HCT116 (cell line): ENCODE measurements at regions not wholly inside any gene's neighbourhood (a gene's known extent, or its start where the extent isn't known, plus 50 kb on each side); places are given as distances from the start of the nearest gene placed in this dataset.

Source experiments
- ATAC-seq: fragments of 200-7000 bp; cut with Tn5 transposase; 2 replicates; pipeline ENCODE4 v1.9.1; 2020; ENCODE audit warnings: mild to moderate bottlenecking, moderate library complexity
- BruUV-seq: library from RNA; stranded (reverse); fragments of 400-500 nt; replicated peaks from 2 replicates; lab custom pipeline; 2021; lab: Mats Ljungman, UMichigan
- CTCF ChIA-PET: fragments of 300-600 bp; sonication (Branson Sonifier 250); formaldehyde crosslinking; loops from one replicate; lab custom pipeline; 2021; ENCODE audit warnings: antibody characterized with exemption; lab: Charles Lee
- POLR2A ChIA-PET: fragments of 300-600, 350-600 bp; sonication (Branson Sonifier 250); formaldehyde crosslinking; loops from one replicate; lab custom pipeline; 2021; ENCODE audit warnings: antibody characterized with exemption; lab: Charles Lee
- RAD21 ChIA-PET, 2 experiments: fragments of 300-600 bp; sonication (Branson Sonifier 250); formaldehyde crosslinking; loops; one replicate each; lab custom pipeline; 2023; ENCODE audit warnings: low total read pairs in 2 of 2; ENCODE audit not compliant: uncharacterized antibody in 2 of 2, unreplicated experiment in 2 of 2, low non-redundant PET in 1 of 2; lab: Charles Lee
- DNase-seq: peaks from one replicate; pipeline ENCODE4 v3.0.0-alpha.2; 2010; ENCODE audit warnings: low read depth, low spot score
- H2AFZ ChIP-seq: fragments of 200-600 bp; shearing (Covaris generic), sonication (generic); 2 replicates; pipeline ENCODE4 v1.6.1; 2017; ENCODE audit warnings: low read depth, mixed run types, mixed read lengths, antibody characterized with exemption, low read length; ENCODE audit not compliant: poor library complexity, severe bottlenecking
- H3K27ac ChIP-seq: 2 replicates; pipeline ENCODE4 v1.5.1; 2012; ENCODE audit warnings: low read depth, low read length
- H3K27me3 ChIP-seq: fragments of 200-600 bp; sonication (generic); 2 replicates; pipeline ENCODE4 v1.6.1; 2016; ENCODE audit warnings: mixed run types, low read length, mixed read lengths; ENCODE audit not compliant: insufficient read depth
- H3K36me3 ChIP-seq, 2 experiments: fragments of 200-500 bp in 1 of 2; fragments of 200-600 bp in 1 of 2; sonication (Bioruptor generic) in 1 of 2; sonication (generic) in 1 of 2; 2 replicates each; pipeline versions ENCODE4 v1.5.1 to v1.6.1; 2014 to 2016; ENCODE audit warnings: low read length in 2 of 2, inconsistent platforms in 1 of 2, mixed read lengths in 1 of 2, mixed run types in 1 of 2; ENCODE audit not compliant: insufficient read depth in 2 of 2, control insufficient read depth in 1 of 2
- H3K4me1 ChIP-seq, 2 experiments: fragments of 200-600 bp in 1 of 2; sonication (generic) in 1 of 2; 2 replicates each; pipeline versions ENCODE4 v1.5.1 to v1.6.1; 2012 to 2017; ENCODE audit warnings: low read length in 2 of 2, inconsistent platforms in 1 of 2, mild to moderate bottlenecking in 1 of 2, mixed read lengths in 1 of 2, mixed run types in 1 of 2, moderate library complexity in 1 of 2; ENCODE audit not compliant: insufficient read depth in 2 of 2, control insufficient read depth in 1 of 2
- H3K4me2 ChIP-seq: fragments of 200-600 bp; sonication (generic); 2 replicates; pipeline ENCODE4 v1.6.1; 2017; ENCODE audit warnings: mixed run types, low read length, mixed read lengths
- H3K4me3 ChIP-seq, 2 experiments: fragments of 200-600 bp in 1 of 2; sonication (generic) in 1 of 2; replicated peaks in 1 of 2; 2 replicates each; pipeline ENCODE4 v1.5.1; 2011 to 2016; ENCODE audit warnings: low read length in 2 of 2, control low read depth in 1 of 2, low read depth in 1 of 2, mild to moderate bottlenecking in 1 of 2, mixed read lengths in 1 of 2, mixed run types in 1 of 2
- H3K79me2 ChIP-seq: fragments of 200-600 bp; sonication (generic); 2 replicates; pipeline ENCODE4 v1.6.1; 2017; ENCODE audit warnings: mild to moderate bottlenecking, mixed run types, low read length, moderate library complexity, mixed read lengths; ENCODE audit not compliant: insufficient read depth
- H3K9ac ChIP-seq: fragments of 200-600 bp; sonication (generic); 2 replicates; pipeline ENCODE4 v1.6.1; 2016; ENCODE audit warnings: low read length, mixed read lengths
- H3K9me2 ChIP-seq: fragments of 200-600 bp; sonication (generic), shearing (Covaris generic); 2 replicates; pipeline ENCODE4 v1.6.1; 2017; ENCODE audit warnings: mixed run types, mild to moderate bottlenecking, moderate library complexity; ENCODE audit not compliant: insufficient read depth
- H3K9me3 ChIP-seq, 2 experiments: fragments of 200-500 bp in 1 of 2; fragments of 200-600 bp in 1 of 2; sonication (Bioruptor generic) in 1 of 2; sonication (generic) in 1 of 2; 2 replicates each; pipeline ENCODE4 v1.6.1; 2014 to 2017; ENCODE audit warnings: low read length in 2 of 2, mixed read lengths in 2 of 2, inconsistent platforms in 1 of 2, low read depth in 1 of 2, mild to moderate bottlenecking in 1 of 2, mixed run types in 1 of 2, moderate library complexity in 1 of 2; ENCODE audit not compliant: control insufficient read depth in 1 of 2, insufficient read depth in 1 of 2
- H4K20me1 ChIP-seq: fragments of 200-600 bp; sonication (generic), shearing (Covaris generic); 2 replicates; pipeline ENCODE4 v1.6.1; 2017; ENCODE audit warnings: mixed run types, mild to moderate bottlenecking, moderate library complexity; ENCODE audit not compliant: insufficient read depth
- CEBPB ChIP-seq: IDR thresholded peaks from 2 replicates; pipeline ENCODE4 v1.6.1; 2012; ENCODE audit warnings: low read depth
- CTCF ChIP-seq, 3 experiments: fragments of 200-600 bp in 1 of 3; sonication (generic) in 1 of 3; IDR thresholded peaks in 2 of 3; conservative IDR thresholded peaks in 1 of 3; 2 replicates each; pipeline ENCODE4 v1.5.1; 2012 to 2017; ENCODE audit warnings: low read depth in 2 of 3, low read length in 2 of 3, antibody characterized with exemption in 1 of 3, borderline replicate concordance in 1 of 3, control low read depth in 1 of 3, mild to moderate bottlenecking in 1 of 3, mixed read lengths in 1 of 3, mixed run types in 1 of 3, moderate library complexity in 1 of 3; ENCODE audit not compliant: insufficient read depth in 1 of 3
- ELF1 ChIP-seq: IDR thresholded peaks from 2 replicates; pipeline ENCODE4 v1.6.1; 2012; ENCODE audit warnings: low read depth, borderline replicate concordance
- EZH2 ChIP-seq: fragments of 200-600 bp; sonication (generic); IDR thresholded peaks from 2 replicates; pipeline ENCODE4 v1.6.1; 2017; ENCODE audit warnings: antibody characterized with exemption, mixed run types
- EZH2phosphoT487 ChIP-seq: fragments of 200-600 bp; IDR thresholded peaks from 2 replicates; pipeline ENCODE4 v1.6.1; 2018; ENCODE audit warnings: antibody characterized with exemption, borderline replicate concordance
- FOSL1 ChIP-seq: IDR thresholded peaks from 2 replicates; pipeline ENCODE4 v1.6.1; 2012; ENCODE audit warnings: low read depth
- JUND ChIP-seq: IDR thresholded peaks from 2 replicates; pipeline ENCODE4 v1.6.1; 2012
- RAD21 ChIP-seq: IDR thresholded peaks from 2 replicates; pipeline ENCODE4 v1.6.1; 2012; ENCODE audit warnings: low read depth, mild to moderate bottlenecking
- SP1 ChIP-seq: IDR thresholded peaks from 2 replicates; pipeline ENCODE4 v1.6.1; 2012; ENCODE audit warnings: low read depth
- SRF ChIP-seq: IDR thresholded peaks from 2 replicates; pipeline ENCODE4 v1.6.1; 2012; ENCODE audit warnings: low read depth
- TCF7L2 ChIP-seq: IDR thresholded peaks from 2 replicates; pipeline ENCODE4 v1.7.0; 2011; ENCODE audit warnings: borderline replicate concordance, inconsistent platforms; ENCODE audit not compliant: insufficient read depth, insufficient read length; ENCODE audit errors: extremely low read depth
- YY1 ChIP-seq: IDR thresholded peaks from 2 replicates; pipeline ENCODE4 v1.6.1; 2011; ENCODE audit warnings: low read length, low read depth, moderate library complexity, mild to moderate bottlenecking; ENCODE audit not compliant: insufficient replicate concordance; ENCODE audit errors: extremely low read depth
- ZBTB33 ChIP-seq: IDR thresholded peaks from 2 replicates; pipeline ENCODE4 v1.6.1; 2011; ENCODE audit warnings: mild to moderate bottlenecking, low read length, moderate library complexity; ENCODE audit not compliant: insufficient replicate concordance; ENCODE audit errors: extremely low read depth
- ZNF274 ChIP-seq: fragments of 200-500 bp; sonication (Bioruptor generic); IDR thresholded peaks from 2 replicates; pipeline ENCODE4 v1.6.1; 2014; ENCODE audit warnings: mild to moderate bottlenecking, low read depth, low read length, inconsistent platforms
- intact Hi-C: fragments of 100-400 bp; cut with micrococcal nuclease; formaldehyde crosslinking; loops from 2 replicates; pipeline ENCODE4 v1.10.0; 2022
- TF ChIP-seq, protein P1 (sequence below): IDR thresholded peaks from 2 replicates; pipeline ENCODE4 v1.6.1; 2012
- TF ChIP-seq, protein P2 (sequence below): IDR thresholded peaks from 2 replicates; pipeline ENCODE4 v1.6.1; 2012

DNA sequence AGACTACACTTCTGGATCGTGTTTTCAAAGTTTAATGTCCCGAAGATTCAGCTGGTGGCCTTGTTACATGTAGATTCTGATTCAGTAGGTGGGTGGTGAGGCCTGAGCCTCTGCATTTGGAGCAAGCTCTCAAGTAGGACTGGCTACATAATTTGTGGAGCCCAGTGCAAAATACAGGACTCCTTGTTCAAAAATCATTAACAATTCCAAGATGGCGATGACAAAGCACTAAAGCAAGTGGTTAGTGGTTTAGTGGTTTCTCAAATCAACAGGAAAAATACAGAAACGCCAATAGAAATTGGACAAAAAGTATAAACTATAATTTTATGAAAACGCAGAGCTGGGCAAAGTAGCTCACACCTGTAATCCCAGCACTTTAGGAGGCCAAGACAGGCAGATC is 133.7 kb upstream of the STMND1 start:
- Histone ChIP-seq H3K9me3 (no peaks in the 10 kb centered on the region), H3K9me2 (no peaks in the 10 kb centered on the region), H3K4me3 (no peak overlapping the region), H3K27me3 (peaks cover 9% of the 10 kb centered on the region; the same call in 1 of the 2 replicates), H3K79me2 (no peaks in the 10 kb centered on the region), H3K9ac (no peak overlapping the region), H3K4me2 (no peak overlapping the region), H3K4me1 (peaks cover 2 to 8% of the 10 kb centered on the region in 2 experiments; a peak in 3 of 4 replicates), H3K36me3 (no peaks in the 10 kb centered on the region), H4K20me1 (no peaks in the 10 kb centered on the region), H2AFZ (no peak overlapping the region), H3K27ac (no peak overlapping the region)
- ChIA-PET POLR2A (no interaction called here), RAD21 (interaction anchor here in 1 of 2 experiments (0.5 kb wide), 1 partner anchor 195 kb away, joined by 5 read pairs; no protein-coding TSS in a partner anchor), CTCF (no interaction called here)
- no peak for ATAC-seq
- no peak for DNase-seq
- no peak for TF ChIP-seq SP1
- TF ChIP-seq ELF1: no peak
- TF ChIP-seq TCF7L2: no peak
- no peak for TF ChIP-seq ZBTB33
- TF ChIP-seq EZH2phosphoT487: no peak
- TF ChIP-seq FOSL1: no peak
- TF ChIP-seq CEBPB: no peak
- no peak for TF ChIP-seq RAD21
- no peak for TF ChIP-seq CTCF (IDR thresholded peaks at IDR 0.05 in 2 of 3, conservative IDR thresholded peaks at IDR 0.05 in 1 of 3; ENCODE audit: borderline replicate concordance in 1 of 3, insufficient read depth in 1 of 3, low read depth in 2 of 3, low read length in 2 of 3)
- no peak for TF ChIP-seq YY1
- no peak for TF ChIP-seq JUND
- no peak for TF ChIP-seq ZNF274
- TF ChIP-seq, protein P1, sequence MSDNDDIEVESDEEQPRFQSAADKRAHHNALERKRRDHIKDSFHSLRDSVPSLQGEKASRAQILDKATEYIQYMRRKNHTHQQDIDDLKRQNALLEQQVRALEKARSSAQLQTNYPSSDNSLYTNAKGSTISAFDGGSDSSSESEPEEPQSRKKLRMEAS: no peak
- TF ChIP-seq, protein P2, sequence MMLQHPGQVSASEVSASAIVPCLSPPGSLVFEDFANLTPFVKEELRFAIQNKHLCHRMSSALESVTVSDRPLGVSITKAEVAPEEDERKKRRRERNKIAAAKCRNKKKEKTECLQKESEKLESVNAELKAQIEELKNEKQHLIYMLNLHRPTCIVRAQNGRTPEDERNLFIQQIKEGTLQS: no peak
- TF ChIP-seq EZH2: no peak
- no peak for TF ChIP-seq SRF
- BruUV-seq: no TSS peak
- intact Hi-C loops: loop anchor here (5.0 kb wide), 1 partner anchor 456 kb away; no protein-coding TSS in a partner anchor
